HG03520 (cell line): ENCODE measurements at regions not wholly inside any gene's neighbourhood (a gene's known extent, or its start where the extent isn't known, plus 50 kb on each side); places are given as distances from the start of the nearest gene placed in this dataset.
"Not testable (repeated sequence)": the region's sequence is repeated elsewhere in the genome, so short reads cannot be mapped to it uniquely, and the experiment has no call there.

ENCODE experiments used
- ATAC-seq: cut with Tn5 transposase; IDR thresholded peaks from one replicate; pipeline ENCODE4 v1.9.1; 2021; ENCODE audit warnings: mild to moderate bottlenecking, moderate library complexity; ENCODE audit not compliant: unreplicated experiment

DNA sequence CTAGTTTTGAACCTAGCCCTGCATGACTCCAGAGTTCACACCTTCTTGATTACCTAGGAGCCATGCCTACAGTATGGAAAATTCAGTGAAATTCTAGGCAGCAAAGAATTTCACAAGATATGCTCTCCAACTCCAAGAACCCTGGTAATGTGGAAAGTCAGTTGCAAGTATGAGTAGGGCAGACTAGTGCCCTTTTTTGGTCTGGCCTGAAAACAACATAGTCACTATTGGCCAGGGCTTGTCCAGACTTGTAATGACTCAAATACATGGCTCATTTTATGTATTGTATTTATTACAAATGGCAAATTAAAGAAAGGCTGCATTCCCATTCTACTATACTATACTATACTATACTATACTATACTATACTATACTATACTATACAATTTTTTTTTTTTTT lies 160.4 kb downstream of the ESM1 start:
- no peak for ATAC-seq

DNA sequence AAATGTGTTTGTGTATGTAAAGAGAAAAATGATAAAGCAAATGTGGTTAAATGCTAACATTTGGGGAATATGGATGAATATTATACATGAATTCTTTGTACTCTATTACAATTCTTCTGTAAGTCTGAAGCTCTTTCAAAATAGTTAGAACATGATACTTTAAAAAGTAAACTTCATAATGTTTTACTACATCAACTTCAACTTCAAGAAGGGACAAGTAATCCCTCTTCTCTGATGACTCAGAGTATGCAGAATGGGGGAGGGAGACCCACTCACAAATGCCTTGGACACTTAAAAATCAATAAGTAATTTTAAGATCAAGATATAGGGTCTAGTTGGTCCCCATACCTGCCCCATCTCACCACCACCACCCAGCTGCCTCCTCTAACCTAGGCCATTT lies 162.4 kb downstream of the ESM1 start:
- ATAC-seq, result no peak

DNA sequence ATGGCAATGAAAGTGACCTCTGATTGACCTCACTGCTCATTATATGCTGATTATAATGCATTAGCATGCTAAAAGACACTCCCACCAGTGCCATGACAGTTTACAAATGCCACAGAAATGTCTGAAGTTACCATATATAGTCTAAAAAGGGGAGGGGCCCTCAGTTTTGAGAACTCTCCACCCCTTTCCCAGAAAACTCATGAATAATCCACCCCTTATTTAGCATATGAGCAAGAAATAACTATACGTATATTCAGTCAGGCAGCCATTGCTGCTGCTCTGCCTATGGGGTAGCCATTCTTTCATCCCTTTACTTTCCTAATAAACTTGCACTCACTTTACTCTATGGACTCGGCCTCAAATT lies 163.1 kb downstream of the ESM1 start:
- no peak for ATAC-seq

GRCh38 chr5:54821445-54822323 lies 163.7 kb downstream of the ESM1 start:
- ATAC-seq, result no peak

- no peak for ATAC-seq
These were observed 164.9 kb downstream of the ESM1 start for GRCh38 chr5:54820346-54821134.

- ATAC-seq, result no peak
These were observed 178.0 kb downstream of the ESM1 start for GRCh38 chr5:54807421-54807820.

DNA sequence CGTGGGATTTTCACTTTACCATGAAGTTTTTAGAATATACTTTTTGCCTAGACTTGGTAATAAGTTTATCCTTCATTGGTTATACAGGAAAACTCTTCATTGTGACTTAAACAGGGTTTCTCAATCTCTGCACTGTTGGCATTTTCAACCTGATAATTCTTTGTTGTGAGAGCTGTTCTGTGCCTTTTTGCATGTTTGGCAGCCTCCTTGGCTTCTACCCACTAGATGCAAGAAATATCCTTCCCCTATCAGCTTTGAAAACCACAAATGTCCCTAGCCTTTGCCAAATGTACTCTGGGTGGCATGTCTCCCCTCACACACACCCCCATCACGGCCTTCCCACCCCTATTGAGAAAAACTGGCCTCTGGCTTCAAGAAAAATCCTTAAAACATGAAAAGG lies 180.9 kb downstream of the ESM1 start:
- no peak for ATAC-seq

DNA sequence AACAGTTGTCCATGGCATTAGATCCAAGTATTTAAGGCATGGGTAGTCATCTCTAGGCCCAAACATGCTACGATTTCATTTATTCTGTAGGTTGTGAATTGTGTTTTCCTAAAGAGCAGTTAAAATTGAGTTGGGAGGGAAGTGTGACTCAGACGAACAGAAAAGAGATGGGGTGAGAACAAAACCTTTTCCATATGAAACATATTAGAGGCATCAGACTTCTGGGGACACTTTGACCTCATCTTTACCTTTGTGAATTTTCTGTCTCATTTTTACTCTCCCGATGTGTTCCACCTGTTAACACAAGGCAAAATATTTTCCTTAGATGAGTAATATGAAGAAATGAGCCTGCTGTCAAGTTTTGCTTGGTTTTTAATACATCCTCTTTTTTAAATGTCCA lies 181.3 kb downstream of the ESM1 start:
- ATAC-seq, result no peak

DNA sequence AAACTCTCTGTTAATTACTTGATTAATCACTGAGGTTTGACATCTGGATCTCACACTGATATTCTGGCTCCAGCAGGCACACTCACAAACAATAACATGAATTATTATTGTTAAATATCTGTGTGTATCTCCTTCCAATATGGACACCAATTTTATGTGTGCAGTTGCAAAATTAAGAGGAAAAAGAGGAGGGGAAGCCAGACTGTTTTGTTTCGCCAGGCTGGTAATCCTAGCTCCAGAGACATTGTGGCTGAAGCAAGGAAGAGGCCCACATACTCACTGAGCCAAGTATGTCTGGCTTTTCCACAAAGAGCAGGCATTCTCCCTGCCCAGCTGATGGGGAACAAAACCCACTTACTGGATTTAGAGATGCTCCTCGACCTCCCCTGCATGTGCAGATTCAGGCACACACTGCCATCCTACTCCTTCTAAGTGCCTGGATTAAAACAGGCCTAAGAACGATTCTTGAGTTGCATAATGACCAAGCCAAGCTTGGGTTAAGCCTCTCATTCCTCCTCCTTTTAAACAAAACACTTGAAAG lies 181.9 kb downstream of the ESM1 start:
- no peak for ATAC-seq

- ATAC-seq, result peak; percentile 74
These were observed 185.7 kb downstream of the ESM1 start for GRCh38 chr5:54799645-54800044.

DNA sequence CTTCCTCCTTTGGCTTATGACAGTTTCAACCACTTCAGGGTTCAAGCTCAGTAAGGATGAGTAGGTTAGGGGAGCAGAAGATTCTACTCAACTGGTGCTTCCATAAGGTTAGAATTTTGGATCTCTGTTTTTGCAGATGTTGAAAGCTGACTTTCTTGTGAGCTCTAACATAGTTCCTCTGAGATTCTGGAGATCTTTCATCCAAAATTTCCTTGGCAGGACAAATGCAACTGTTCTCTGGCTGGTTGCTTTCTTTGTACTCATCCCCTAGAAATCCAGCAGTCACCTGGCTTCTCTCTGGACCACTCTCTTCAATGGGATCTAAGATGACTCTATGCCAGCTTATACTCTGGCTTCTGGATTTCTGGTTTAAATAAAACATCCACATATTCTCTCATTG lies 189.6 kb downstream of the ESM1 start:
- no peak for ATAC-seq

DNA sequence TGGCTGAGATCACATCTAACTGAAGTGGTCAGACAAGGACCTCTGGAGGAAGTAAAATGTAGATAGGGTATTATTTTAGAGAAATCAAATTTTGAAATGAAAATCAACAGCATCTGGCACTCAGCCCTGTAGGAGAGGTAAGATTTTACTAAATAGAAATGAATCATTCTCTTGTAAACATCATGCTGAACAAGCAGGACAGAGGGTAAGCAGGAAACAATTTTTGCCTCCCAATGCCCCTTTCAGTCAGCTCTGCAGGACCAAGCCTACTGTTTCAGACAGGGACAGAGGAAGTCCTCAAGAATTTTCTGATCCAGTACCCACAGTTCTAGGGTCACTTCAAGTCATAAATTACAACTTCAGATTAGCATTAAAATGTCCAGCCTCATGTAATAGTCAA lies 190.1 kb downstream of the ESM1 start:
- ATAC-seq, result no peak

- no peak for ATAC-seq
These were observed 191.0 kb downstream of the ESM1 start for GRCh38 chr5:54794135-54794975.

DNA sequence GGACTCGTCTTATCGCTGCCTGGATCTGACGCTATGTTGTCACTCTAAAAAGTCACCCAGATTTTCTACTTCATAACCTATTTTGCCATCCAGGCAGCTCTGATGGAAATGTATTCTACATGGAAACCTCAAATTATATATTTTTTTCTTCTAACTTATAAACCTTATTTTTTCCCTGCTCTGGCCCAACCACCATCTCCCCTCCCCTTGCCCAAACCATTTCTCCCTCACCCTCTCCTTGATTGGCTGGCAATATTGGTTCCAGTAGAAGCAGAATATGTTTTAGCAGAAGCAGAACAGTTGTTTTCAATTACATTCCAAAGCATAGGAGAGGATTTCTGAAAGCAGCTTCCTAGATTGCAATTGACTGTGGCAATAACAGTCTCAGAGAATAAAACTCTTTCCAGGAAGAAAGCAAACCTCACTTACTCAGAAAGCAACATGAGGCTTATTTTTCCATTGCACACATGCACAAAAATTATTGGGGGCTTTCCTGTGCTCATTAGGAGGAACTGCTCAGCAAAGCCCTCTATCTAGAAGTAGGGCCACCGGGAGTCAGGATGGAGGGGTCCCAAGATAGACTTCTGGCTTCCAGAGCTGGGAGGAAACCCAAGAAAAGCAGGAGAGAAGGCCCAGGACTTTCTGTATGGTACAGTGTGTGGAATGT lies 191.8 kb downstream of the ESM1 start:
- ATAC-seq, result no peak

DNA sequence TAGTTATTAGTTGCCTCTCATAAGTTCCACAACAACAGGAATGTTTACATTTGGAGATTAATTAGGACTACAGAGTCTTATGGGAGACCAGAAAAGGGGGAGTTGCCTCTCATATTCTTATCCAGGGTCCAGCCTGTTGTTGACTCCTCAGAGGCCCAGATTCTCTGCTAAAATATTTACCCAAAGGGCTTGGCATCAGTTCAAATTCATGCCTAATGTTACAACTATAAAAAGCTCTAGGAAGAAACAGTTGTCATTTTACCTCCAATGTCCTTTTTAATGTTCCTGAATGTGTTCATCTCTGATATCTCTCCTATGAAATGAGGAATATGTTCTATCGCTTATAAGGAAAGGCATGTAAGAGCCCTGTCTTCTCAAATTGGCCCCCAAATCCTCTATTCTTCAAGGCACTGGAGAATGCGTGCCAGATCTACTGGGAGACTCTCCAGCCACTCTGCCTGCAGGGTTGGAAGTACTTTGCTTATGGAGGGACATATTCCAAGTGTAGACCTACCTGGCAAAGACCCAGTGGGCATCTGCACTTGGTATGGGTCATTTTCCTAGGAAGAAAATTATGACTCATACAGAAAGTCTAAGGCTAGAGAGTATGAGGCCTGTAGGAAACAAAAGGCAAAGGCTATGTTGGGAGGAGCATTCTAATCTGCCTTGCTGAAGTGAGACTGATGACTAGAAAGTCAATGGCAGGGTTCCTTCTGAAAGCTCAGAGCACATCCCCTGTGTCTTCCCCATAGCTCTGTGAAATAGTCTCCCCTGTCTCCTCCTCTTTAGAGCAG lies 192.6 kb downstream of the ESM1 start:
- no peak for ATAC-seq

- not testable (repeated sequence) for ATAC-seq
These were observed 197.5 kb downstream of the ESM1 start for GRCh38 chr5:54787910-54788309.

DNA sequence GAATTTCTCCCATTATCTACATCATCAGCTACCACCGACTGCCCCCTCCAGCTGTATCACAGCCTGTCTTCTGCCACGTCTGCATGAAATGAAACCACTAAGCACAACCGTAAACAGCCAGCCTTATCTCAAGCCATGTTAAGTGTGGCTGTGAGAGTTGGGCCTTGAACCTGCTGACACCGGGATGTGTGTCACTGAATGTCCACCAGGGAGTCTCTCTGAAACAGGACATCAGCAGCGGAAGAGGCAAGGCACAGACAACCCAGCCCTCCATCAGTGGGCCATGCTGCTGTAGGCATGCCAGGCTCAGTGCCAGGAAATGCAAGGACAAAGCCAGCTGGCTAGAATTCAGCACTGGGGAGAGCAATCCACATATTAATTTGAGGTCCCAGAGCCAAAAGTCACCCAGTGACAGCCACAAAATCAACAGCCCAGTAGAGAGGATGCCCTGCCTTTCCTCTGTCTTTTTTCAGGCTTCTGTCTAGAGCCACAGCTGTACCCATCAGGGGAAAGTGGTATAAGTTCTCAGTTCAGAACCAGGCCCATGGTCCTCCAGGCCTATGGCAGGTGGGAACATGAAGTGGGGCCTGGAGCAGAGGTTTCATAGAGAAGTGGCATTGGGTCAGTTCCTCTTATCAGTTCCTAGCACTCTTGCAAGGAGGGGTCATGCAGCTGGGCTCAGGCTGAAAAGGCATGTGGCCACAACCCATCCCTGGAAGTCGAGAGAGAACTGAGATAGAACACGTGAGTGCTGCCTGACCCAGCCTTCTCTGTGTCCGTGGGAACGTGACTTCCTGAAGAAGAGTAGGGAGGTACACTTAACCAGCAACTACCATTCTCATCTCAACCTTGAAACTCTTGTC lies 199.4 kb downstream of the ESM1 start:
- peak; percentile 85 for ATAC-seq

DNA sequence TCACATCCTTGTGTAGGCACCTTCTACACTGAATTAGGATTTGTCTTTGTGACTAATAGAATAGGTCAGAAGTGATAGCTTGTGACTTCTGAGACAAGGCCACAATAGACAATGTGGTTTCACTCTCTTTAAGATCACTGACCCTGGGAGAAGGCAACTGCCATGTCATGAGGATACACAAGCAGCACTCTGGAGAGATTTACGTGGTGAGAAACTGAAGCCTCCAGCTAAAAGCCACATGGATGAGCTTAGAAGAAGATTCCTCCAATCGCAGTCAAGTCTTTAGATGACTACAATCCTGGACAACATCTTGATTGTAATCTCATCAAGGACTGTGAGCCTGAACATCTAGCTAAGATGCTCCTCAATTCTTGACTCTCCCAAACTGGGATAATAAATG lies 206.6 kb downstream of the ESM1 start:
- ATAC-seq, result no peak

DNA sequence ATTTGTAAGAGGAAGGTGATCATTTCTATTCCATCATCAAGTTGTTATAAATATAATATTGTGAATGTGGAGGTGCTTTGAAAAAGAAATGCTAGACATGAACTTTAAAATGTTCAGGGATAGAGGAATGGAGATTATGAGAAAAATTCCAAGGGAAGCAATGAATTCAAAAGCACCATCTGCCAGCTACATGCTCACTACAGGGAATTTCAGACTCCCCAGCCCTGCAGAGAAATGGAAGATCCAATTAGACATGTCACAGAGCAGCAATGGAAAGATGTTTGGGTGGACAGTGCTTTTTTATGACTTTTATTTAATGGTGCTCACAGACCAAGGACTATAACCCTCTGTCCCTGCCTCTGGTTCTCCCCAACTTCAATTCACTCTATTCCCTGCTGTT lies 209.7 kb downstream of the ESM1 start:
- no peak for ATAC-seq
